GM23338 (cell line): ENCODE measurements at regions not wholly inside any gene's neighbourhood (a gene's known extent, or its start where the extent isn't known, plus 50 kb on each side); places are given as distances from the start of the nearest gene placed in this dataset.

Source experiments
- ATAC-seq: fragments of 200-7000 bp; cut with Tn5 transposase; 3 replicates; pipeline ENCODE4 v1.9.1; 2020
- DNase-seq: peaks from one replicate; pipeline ENCODE4 v3.0.0-alpha.2; 2015; ENCODE audit warnings: low spot score
- H2AFZ ChIP-seq: fragments of 200-600 bp; sonication (generic); 2 replicates; pipeline ENCODE4 v1.8.0; 2016; ENCODE audit warnings: antibody characterized with exemption, mild to moderate bottlenecking, moderate library complexity
- H3F3A ChIP-seq: fragments of 200-600 bp; sonication (generic); replicated peaks from 2 replicates; pipeline ENCODE4 v1.8.0; 2017; ENCODE audit warnings: antibody characterized with exemption, mixed run types, low read depth
- H3K27ac ChIP-seq: fragments of 200-600 bp; sonication (generic); 2 replicates; pipeline ENCODE4 v1.6.1; 2016; ENCODE audit warnings: low read depth
- H3K27me3 ChIP-seq: fragments of 200-600 bp; sonication (generic); 2 replicates; pipeline ENCODE4 v1.8.0; 2016; ENCODE audit warnings: mild to moderate bottlenecking, mixed run types, moderate library complexity; ENCODE audit not compliant: insufficient read depth
- H3K36me3 ChIP-seq: fragments of 200-600 bp; sonication (generic); 2 replicates; pipeline ENCODE4 v1.8.0; 2016; ENCODE audit warnings: mild to moderate bottlenecking; ENCODE audit not compliant: insufficient read depth
- H3K4me1 ChIP-seq: fragments of 200-600 bp; sonication (generic); 2 replicates; pipeline ENCODE4 v1.8.0; 2016; ENCODE audit warnings: mild to moderate bottlenecking, moderate library complexity; ENCODE audit not compliant: insufficient read depth
- H3K4me2 ChIP-seq: fragments of 200-600 bp; sonication (generic); 2 replicates; pipeline ENCODE4 v1.7.1; 2017; ENCODE audit warnings: mixed run types
- H3K4me3 ChIP-seq: fragments of 200-600 bp; sonication (generic); 2 replicates; pipeline ENCODE4 v1.6.1; 2016; ENCODE audit warnings: mixed run types
- H3K79me2 ChIP-seq: fragments of 200-600 bp; sonication (generic); replicated peaks from 2 replicates; pipeline ENCODE4 v1.8.0; 2017; ENCODE audit warnings: mild to moderate bottlenecking; ENCODE audit not compliant: insufficient read depth
- H3K9me2 ChIP-seq: fragments of 200-600 bp; sonication (generic); 2 replicates; pipeline ENCODE4 v1.8.0; 2017; ENCODE audit not compliant: insufficient read depth
- H4K20me1 ChIP-seq: fragments of 200-600 bp; sonication (generic); replicated peaks from 2 replicates; pipeline ENCODE4 v1.8.0; 2017; ENCODE audit warnings: mild to moderate bottlenecking; ENCODE audit not compliant: insufficient read depth
- H3K27ac Mint-ChIP-seq: 2 replicates; pipeline ENCODE4 v1.8.0; 2020; ENCODE audit warnings: inconsistent platforms, mild to moderate bottlenecking, moderate library complexity, mixed read lengths
- H3K27me3 Mint-ChIP-seq: 3 replicates; pipeline ENCODE4 v1.8.0; 2022; ENCODE audit warnings: low read depth, mild to moderate bottlenecking, moderate library complexity, mixed read lengths, inconsistent platforms; ENCODE audit not compliant: insufficient read depth, poor library complexity
- H3K36me3 Mint-ChIP-seq: 3 replicates; pipeline ENCODE4 v1.8.0; 2021; ENCODE audit warnings: low read depth, mild to moderate bottlenecking, inconsistent platforms, moderate library complexity, mixed read lengths
- H3K4me1 Mint-ChIP-seq: 3 replicates; pipeline ENCODE4 v1.8.0; 2020; ENCODE audit warnings: mild to moderate bottlenecking, inconsistent platforms, mixed read lengths
- H3K4me3 Mint-ChIP-seq: 3 replicates; pipeline ENCODE4 v1.8.0; 2021; ENCODE audit warnings: moderate library complexity, mild to moderate bottlenecking, inconsistent platforms, mixed read lengths
- H3K9me3 Mint-ChIP-seq: 3 replicates; pipeline ENCODE4 v1.8.0; 2020; ENCODE audit warnings: moderate library complexity, mild to moderate bottlenecking, inconsistent platforms, mixed read lengths
- CREB1 ChIP-seq: fragments of 250-450 bp; sonication (Bioruptor Pico); IDR thresholded peaks from 2 replicates; pipeline ENCODE4 v1.5.0; 2020; ENCODE audit warnings: low read depth, mild to moderate bottlenecking, moderate library complexity
- EZH2 ChIP-seq: fragments of 200-600 bp; sonication (generic); IDR thresholded peaks from one replicate; pipeline ENCODE4 v1.8.0; 2017; ENCODE audit warnings: antibody characterized with exemption, mild to moderate bottlenecking, low read depth; ENCODE audit not compliant: unreplicated experiment
- EZH2phosphoT487 ChIP-seq: fragments of 200-600 bp; sonication (generic); IDR thresholded peaks from one replicate; pipeline ENCODE4 v1.8.1; 2018; ENCODE audit warnings: antibody characterized with exemption; ENCODE audit not compliant: unreplicated experiment
- JUNB ChIP-seq: IDR thresholded peaks from one replicate; pipeline ENCODE4 v1.6.1; 2016; ENCODE audit warnings: antibody characterized with exemption; ENCODE audit not compliant: unreplicated experiment
- NANOG ChIP-seq: IDR thresholded peaks from 2 replicates; pipeline ENCODE4 v1.6.1; 2016; ENCODE audit warnings: antibody characterized with exemption, borderline replicate concordance
- POLR2AphosphoS5 ChIP-seq: IDR thresholded peaks from 2 replicates; pipeline ENCODE4 v1.6.1; 2016; ENCODE audit warnings: antibody characterized with exemption, low read depth
- ZNF114 ChIP-seq: fragments of 250-450 bp; sonication (Bioruptor Pico); IDR thresholded peaks from 2 replicates; pipeline ENCODE4 v1.5.0; 2020; ENCODE audit warnings: mild to moderate bottlenecking, moderate library complexity
- ZNF331 ChIP-seq: fragments of 250-450 bp; sonication (Bioruptor Pico); IDR thresholded peaks from 2 replicates; pipeline ENCODE4 v1.5.0; 2020; ENCODE audit warnings: low read depth, mild to moderate bottlenecking, moderate library complexity
- TF ChIP-seq, protein P1 (sequence below): fragments of 250-450 bp; sonication (Bioruptor Pico); IDR thresholded peaks from 2 replicates; pipeline ENCODE4 v1.5.0; 2020; ENCODE audit warnings: mild to moderate bottlenecking, moderate library complexity

DNA sequence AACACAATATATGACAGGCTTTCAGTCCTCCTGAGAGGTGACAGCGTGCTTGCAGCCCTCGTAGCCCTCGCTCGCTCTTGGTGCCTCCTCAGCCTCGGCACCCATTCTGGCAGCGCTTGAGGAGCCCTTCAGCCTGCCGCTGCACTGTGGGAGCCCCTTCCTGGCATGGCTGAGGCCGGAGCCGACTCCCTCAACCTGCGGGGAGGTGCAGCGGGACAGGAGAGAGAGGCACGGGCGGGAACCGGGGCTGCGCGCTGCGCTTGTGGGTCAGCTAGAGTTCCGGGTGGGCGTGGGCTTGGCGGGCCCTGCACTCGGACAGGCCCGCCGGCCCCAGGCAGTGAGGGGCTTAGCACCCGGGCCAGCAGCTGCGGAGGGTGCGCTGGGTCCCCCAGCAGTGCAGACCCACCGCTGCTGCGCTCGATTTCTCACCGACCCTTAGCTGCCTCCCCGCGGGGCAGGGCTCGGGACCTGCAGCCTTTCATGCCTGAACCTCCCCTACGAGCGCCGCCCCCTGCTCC, 60.4 kb upstream of the HRH1 start (continued):
- TF ChIP-seq, protein P1, sequence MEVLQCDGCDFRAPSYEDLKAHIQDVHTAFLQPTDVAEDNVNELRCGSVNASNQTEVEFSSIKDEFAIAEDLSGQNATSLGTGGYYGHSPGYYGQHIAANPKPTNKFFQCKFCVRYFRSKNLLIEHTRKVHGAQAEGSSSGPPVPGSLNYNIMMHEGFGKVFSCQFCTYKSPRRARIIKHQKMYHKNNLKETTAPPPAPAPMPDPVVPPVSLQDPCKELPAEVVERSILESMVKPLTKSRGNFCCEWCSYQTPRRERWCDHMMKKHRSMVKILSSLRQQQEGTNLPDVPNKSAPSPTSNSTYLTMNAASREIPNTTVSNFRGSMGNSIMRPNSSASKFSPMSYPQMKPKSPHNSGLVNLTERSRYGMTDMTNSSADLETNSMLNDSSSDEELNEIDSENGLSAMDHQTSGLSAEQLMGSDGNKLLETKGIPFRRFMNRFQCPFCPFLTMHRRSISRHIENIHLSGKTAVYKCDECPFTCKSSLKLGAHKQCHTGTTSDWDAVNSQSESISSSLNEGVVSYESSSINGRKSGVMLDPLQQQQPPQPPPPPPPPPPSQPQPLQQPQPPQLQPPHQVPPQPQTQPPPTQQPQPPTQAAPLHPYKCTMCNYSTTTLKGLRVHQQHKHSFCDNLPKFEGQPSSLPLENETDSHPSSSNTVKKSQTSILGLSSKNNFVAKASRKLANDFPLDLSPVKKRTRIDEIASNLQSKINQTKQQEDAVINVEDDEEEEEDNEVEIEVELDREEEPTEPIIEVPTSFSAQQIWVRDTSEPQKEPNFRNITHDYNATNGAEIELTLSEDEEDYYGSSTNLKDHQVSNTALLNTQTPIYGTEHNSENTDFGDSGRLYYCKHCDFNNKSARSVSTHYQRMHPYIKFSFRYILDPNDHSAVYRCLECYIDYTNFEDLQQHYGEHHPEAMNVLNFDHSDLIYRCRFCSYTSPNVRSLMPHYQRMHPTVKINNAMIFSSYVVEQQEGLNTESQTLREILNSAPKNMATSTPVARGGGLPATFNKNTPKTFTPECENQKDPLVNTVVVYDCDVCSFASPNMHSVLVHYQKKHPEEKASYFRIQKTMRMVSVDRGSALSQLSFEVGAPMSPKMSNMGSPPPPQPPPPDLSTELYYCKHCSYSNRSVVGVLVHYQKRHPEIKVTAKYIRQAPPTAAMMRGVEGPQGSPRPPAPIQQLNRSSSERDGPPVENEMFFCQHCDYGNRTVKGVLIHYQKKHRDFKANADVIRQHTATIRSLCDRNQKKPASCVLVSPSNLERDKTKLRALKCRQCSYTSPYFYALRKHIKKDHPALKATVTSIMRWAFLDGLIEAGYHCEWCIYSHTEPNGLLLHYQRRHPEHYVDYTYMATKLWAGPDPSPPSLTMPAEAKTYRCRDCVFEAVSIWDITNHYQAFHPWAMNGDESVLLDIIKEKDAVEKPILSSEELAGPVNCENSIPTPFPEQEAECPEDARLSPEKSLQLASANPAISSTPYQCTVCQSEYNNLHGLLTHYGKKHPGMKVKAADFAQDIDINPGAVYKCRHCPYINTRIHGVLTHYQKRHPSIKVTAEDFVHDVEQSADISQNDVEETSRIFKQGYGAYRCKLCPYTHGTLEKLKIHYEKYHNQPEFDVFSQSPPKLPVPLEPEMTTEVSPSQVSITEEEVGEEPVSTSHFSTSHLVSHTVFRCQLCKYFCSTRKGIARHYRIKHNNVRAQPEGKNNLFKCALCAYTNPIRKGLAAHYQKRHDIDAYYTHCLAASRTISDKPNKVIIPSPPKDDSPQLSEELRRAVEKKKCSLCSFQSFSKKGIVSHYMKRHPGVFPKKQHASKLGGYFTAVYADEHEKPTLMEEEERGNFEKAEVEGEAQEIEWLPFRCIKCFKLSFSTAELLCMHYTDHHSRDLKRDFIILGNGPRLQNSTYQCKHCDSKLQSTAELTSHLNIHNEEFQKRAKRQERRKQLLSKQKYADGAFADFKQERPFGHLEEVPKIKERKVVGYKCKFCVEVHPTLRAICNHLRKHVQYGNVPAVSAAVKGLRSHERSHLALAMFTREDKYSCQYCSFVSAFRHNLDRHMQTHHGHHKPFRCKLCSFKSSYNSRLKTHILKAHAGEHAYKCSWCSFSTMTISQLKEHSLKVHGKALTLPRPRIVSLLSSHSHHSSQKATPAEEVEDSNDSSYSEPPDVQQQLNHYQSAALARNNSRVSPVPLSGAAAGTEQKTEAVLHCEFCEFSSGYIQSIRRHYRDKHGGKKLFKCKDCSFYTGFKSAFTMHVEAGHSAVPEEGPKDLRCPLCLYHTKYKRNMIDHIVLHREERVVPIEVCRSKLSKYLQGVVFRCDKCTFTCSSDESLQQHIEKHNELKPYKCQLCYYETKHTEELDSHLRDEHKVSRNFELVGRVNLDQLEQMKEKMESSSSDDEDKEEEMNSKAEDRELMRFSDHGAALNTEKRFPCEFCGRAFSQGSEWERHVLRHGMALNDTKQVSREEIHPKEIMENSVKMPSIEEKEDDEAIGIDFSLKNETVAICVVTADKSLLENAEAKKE (CRISPR knock-in tag): no peak
- TF ChIP-seq JUNB (no peak), ZNF114 (CRISPR knock-in tag) (no peak), ZNF331 (CRISPR knock-in tag) (no peak), EZH2phosphoT487 (no peak), CREB1 (CRISPR knock-in tag) (no peak), POLR2AphosphoS5 (no peak)

DNA sequence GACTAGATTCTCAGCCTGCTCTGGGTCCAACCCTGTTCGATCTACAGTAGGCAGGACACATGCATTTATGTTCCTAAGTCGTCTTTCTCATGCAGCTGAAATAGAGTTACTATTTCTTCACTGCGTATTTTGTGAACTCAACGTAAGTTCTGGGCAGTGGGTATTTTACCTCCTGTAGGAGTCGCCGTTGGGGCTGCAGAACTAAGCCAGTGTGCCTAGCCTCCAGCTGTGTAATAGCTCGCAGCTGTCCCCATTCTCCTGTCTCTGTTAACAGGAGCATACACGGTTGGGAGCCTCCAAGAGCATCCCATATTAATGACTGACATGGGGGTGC, 58.4 kb upstream of the HRH1 start:
- Mint-ChIP-seq H3K36me3 (peaks cover 2% of the 10 kb centered on the region; the same call in 1 of the 3 replicates), H3K4me3 (peak overlapping the region; percentile 49; the same call in 1 of the 3 replicates), H3K9me3 (peaks cover 11% of the 10 kb centered on the region), H3K4me1 (peaks cover 7% of the 10 kb centered on the region; the same call in 2 of the 3 replicates), H3K27me3 (peaks cover 19% of the 10 kb centered on the region), H3K27ac (no peak overlapping the region)
- Histone ChIP-seq H3K79me2 (no peaks in the 10 kb centered on the region), H2AFZ (peak overlapping the region; percentile 99), H3K9me2 (no peaks in the 10 kb centered on the region), H3K27ac (no peak overlapping the region), H3K36me3 (no peaks in the 10 kb centered on the region), H3F3A (no peaks in the 10 kb centered on the region), H3K4me3 (0 out of 2 replicates have a peak overlapping the region, but pooled peaks have one; percentile 44), H3K4me1 (peaks cover 10% of the 10 kb centered on the region), H3K4me2 (peak overlapping the region; percentile 76; the same call in 1 of the 2 replicates), H4K20me1 (no peaks in the 10 kb centered on the region), H3K27me3 (peaks cover 3% of the 10 kb centered on the region; the same call in 1 of the 2 replicates)
- DNase-seq: peak; percentile 40
- peak; percentile 71 for ATAC-seq
- TF ChIP-seq, protein P1 (CRISPR knock-in tag): no peak
- TF ChIP-seq EZH2 (no peak), POLR2AphosphoS5 (no peak), ZNF114 (CRISPR knock-in tag) (no peak), ZNF331 (CRISPR knock-in tag) (no peak), EZH2phosphoT487 (no peak), NANOG (no peak)
